ENCODE measurements at regions not wholly inside any gene's neighbourhood (a gene's known extent, or its start where the extent isn't known, plus 50 kb on each side); places are given as distances from the start of the nearest gene placed in this dataset.

DNA sequence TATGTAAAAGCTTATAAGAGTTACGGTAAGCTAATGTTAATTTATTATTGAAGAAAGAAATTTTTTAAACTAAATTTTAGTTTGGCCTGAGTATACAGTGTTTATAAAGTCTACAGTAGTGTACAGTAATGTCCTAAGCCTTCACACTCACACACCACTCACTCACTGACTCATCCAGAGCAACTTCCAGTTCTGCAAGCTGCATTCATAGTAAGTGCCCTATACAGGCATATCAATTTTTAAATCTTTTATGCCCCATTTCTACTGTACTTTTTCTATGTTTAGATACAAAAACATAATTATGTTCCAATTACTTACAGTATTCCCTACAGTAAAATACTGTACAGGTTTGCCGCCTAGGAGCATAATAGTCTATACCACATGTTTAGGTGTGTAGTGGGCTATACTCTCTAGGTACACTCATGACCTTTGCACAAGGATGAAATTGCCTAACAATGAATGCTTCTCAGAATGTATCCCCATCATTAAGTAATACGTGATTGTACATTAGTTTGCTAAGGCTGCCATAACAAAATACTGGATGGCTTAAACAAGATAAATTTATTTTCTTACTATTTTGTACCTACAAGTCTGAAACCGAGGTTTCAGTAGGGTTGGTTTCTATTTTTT, 333.8 kb upstream of the PCDH7 start:
- no peak for TF ChIP-seq POLR2A (IDR thresholded peaks at IDR 0.05)
- TF ChIP-seq, protein P1, sequence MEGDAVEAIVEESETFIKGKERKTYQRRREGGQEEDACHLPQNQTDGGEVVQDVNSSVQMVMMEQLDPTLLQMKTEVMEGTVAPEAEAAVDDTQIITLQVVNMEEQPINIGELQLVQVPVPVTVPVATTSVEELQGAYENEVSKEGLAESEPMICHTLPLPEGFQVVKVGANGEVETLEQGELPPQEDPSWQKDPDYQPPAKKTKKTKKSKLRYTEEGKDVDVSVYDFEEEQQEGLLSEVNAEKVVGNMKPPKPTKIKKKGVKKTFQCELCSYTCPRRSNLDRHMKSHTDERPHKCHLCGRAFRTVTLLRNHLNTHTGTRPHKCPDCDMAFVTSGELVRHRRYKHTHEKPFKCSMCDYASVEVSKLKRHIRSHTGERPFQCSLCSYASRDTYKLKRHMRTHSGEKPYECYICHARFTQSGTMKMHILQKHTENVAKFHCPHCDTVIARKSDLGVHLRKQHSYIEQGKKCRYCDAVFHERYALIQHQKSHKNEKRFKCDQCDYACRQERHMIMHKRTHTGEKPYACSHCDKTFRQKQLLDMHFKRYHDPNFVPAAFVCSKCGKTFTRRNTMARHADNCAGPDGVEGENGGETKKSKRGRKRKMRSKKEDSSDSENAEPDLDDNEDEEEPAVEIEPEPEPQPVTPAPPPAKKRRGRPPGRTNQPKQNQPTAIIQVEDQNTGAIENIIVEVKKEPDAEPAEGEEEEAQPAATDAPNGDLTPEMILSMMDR (IDR thresholded peaks at IDR 0.05), result no peak

Measured in vagina (tissue), 2 donors.